LNCAP (cell line): ENCODE measurements at regions not wholly inside any gene's neighbourhood (a gene's known extent, or its start where the extent isn't known, plus 50 kb on each side); places are given as distances from the start of the nearest gene placed in this dataset.

Source experiments
- CTCF ChIP-seq: fragments of 450-650 bp; IDR thresholded peaks from 2 replicates; pipeline ENCODE4 v1.5.1; 2017; ENCODE audit warnings: mild to moderate bottlenecking

GRCh38 chr4:110424144-110424543, 51.8 kb upstream of the ENPEP start:
- no peak for TF ChIP-seq CTCF

GRCh38 chr4:110418641-110419040, 57.3 kb upstream of the ENPEP start:
- no peak for TF ChIP-seq CTCF

GRCh38 chr4:110417136-110417535, 58.8 kb upstream of the ENPEP start:
- TF ChIP-seq CTCF, result no peak

GRCh38 chr4:110415478-110415877, 60.5 kb upstream of the ENPEP start:
- TF ChIP-seq CTCF, result no peak

GRCh38 chr4:110415041-110415440, 60.9 kb upstream of the ENPEP start:
- TF ChIP-seq CTCF, result no peak

DNA sequence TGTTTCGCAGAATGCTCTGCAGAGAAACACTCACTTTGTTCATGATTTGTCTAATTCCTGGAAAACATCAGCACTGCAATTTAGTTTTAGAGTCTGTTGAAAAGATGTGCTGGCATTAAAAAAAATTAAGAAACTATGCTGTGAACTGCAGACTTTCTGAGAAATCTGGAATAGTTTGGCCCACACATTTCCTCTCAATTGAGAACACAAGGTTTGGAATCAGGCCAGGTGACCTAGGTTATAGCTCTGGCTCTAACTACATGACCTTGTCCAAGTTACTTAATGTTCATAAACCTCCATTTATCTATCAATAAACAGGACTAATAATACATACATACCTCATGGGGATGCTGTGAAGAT, 61.4 kb upstream of the ENPEP start:
- TF ChIP-seq CTCF, result no peak

- TF ChIP-seq CTCF, result no peak
These were observed 63.4 kb upstream of the ENPEP start for GRCh38 chr4:110412354-110413065.

DNA sequence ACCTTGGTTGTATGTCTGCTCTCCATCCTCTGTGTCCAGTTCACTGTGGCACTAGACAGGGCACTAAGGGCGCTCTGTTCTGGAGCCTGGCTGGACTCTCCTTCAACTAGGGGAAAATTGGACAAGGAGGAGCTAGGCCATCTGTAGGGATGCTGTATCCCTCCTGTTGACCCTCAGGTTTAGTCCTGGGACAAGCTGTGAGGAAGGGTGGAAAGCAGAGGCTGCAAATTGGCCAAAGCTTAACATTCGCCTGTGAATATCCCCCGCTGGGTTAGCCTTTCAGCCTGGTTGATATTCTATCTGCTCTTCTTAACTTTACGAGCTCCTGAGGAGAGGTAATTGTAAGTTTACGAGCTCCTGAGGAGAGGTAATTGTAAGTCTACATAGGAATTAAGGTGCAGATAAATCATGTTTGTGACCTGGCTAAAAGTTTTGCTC, 64.4 kb upstream of the ENPEP start:
- TF ChIP-seq CTCF, result no peak
